Central memory CD8-positive, alpha-beta T cell (primary cell): ENCODE measurements at regions not wholly inside any gene's neighbourhood (a gene's known extent, or its start where the extent isn't known, plus 50 kb on each side); places are given as distances from the start of the nearest gene placed in this dataset.

Experiments used
- ATAC-seq: fragments of 150-1000 bp; cut with Tn5 transposase; replicated peaks from 2 replicates; pipeline ENCODE4 v1.10.0; 2022; ENCODE audit warnings: mild to moderate bottlenecking, moderate FRiP score, moderate number of reproducible peaks; ENCODE audit not compliant: poor library complexity, severe bottlenecking; ENCODE audit errors: extremely low read depth
- DNase-seq, 2 donors: peaks; one replicate each; pipeline ENCODE4 v3.0.0; 2021; ENCODE audit warnings: low spot score in 2 of 2
- H3K27ac Mint-ChIP-seq: one replicate; pipeline ENCODE4 v1.8.0; 2022; ENCODE audit warnings: low read depth, mild to moderate bottlenecking, moderate library complexity, mixed read lengths
- H3K27me3 Mint-ChIP-seq: one replicate; pipeline ENCODE4 v1.8.0; 2022; ENCODE audit warnings: mixed read lengths
- H3K36me3 Mint-ChIP-seq: one replicate; pipeline ENCODE4 v1.8.0; 2022; ENCODE audit warnings: mild to moderate bottlenecking, moderate library complexity, mixed read lengths; ENCODE audit not compliant: insufficient read depth
- H3K4me1 Mint-ChIP-seq: one replicate; pipeline ENCODE4 v1.8.0; 2022; ENCODE audit warnings: mixed read lengths
- H3K4me3 Mint-ChIP-seq: one replicate; pipeline ENCODE4 v1.8.0; 2022; ENCODE audit warnings: mild to moderate bottlenecking, moderate library complexity, mixed read lengths
- H3K9me3 Mint-ChIP-seq: one replicate; pipeline ENCODE4 v1.8.0; 2022; ENCODE audit warnings: mixed read lengths

- Mint-ChIP-seq H3K9me3 (no peaks in the 10 kb centered on the region), H3K27ac (no peak overlapping the region), H3K36me3 (no peaks in the 10 kb centered on the region), H3K4me1 (no peaks in the 10 kb centered on the region), H3K4me3 (no peak overlapping the region), H3K27me3 (peaks cover 50% of the 10 kb centered on the region)
- DNase-seq (no peak), ATAC-seq (no peak)
These were observed 205.3 kb upstream of the C1orf174 start for GRCh38 chr1:4105300-4105880.

GRCh38 chr1:4106731-4107130 lies 206.7 kb upstream of the C1orf174 start:
- Mint-ChIP-seq H3K27ac (no peak overlapping the region), H3K9me3 (no peaks in the 10 kb centered on the region), H3K36me3 (no peaks in the 10 kb centered on the region), H3K4me1 (no peaks in the 10 kb centered on the region), H3K27me3 (peaks cover 36% of the 10 kb centered on the region), H3K4me3 (no peak overlapping the region)
- ATAC-seq (no peak), DNase-seq (no peak)

GRCh38 chr1:4107291-4107690 lies 207.2 kb upstream of the C1orf174 start:
- DNase-seq (no peak), ATAC-seq (no peak)
- Mint-ChIP-seq H3K4me1 (no peaks in the 10 kb centered on the region), H3K9me3 (no peaks in the 10 kb centered on the region), H3K27me3 (peaks cover 31% of the 10 kb centered on the region), H3K27ac (no peak overlapping the region), H3K36me3 (no peaks in the 10 kb centered on the region), H3K4me3 (no peak overlapping the region)

- no peak for ATAC-seq
- Mint-ChIP-seq H3K4me1 (no peaks in the 10 kb centered on the region), H3K4me3 (no peak overlapping the region), H3K27me3 (peaks cover 26% of the 10 kb centered on the region), H3K27ac (no peak overlapping the region), H3K36me3 (no peaks in the 10 kb centered on the region), H3K9me3 (no peaks in the 10 kb centered on the region)
- DNase-seq = no peak
These were observed 208.3 kb upstream of the C1orf174 start for GRCh38 chr1:4108331-4108730.

GRCh38 chr1:4108758-4109627 lies 208.9 kb upstream of the C1orf174 start:
- DNase-seq (no peak), ATAC-seq (no peak)
- H3K27ac Mint-ChIP-seq = no peak overlapping the region
- peaks cover 26% of the 10 kb centered on the region for H3K27me3 Mint-ChIP-seq
- H3K4me1 Mint-ChIP-seq = no peaks in the 10 kb centered on the region
- no peaks in the 10 kb centered on the region for H3K36me3 Mint-ChIP-seq
- no peaks in the 10 kb centered on the region for H3K9me3 Mint-ChIP-seq
- no peak overlapping the region for H3K4me3 Mint-ChIP-seq

GRCh38 chr1:4109628-4109940 lies 209.5 kb upstream of the C1orf174 start:
- no peaks in the 10 kb centered on the region for H3K9me3 Mint-ChIP-seq
- no peaks in the 10 kb centered on the region for H3K4me1 Mint-ChIP-seq
- peaks cover 26% of the 10 kb centered on the region for H3K27me3 Mint-ChIP-seq
- DNase-seq = no peak
- H3K36me3 Mint-ChIP-seq = no peaks in the 10 kb centered on the region
- H3K27ac Mint-ChIP-seq = no peak overlapping the region
- no peak for ATAC-seq
- no peak overlapping the region for H3K4me3 Mint-ChIP-seq

- Mint-ChIP-seq H3K36me3 (no peaks in the 10 kb centered on the region), H3K27ac (no peak overlapping the region), H3K4me3 (no peak overlapping the region), H3K4me1 (no peaks in the 10 kb centered on the region), H3K9me3 (no peaks in the 10 kb centered on the region), H3K27me3 (peaks cover 26% of the 10 kb centered on the region)
- ATAC-seq (no peak), DNase-seq (no peak)
These were observed 210.8 kb upstream of the C1orf174 start for GRCh38 chr1:4110888-4111287.

GRCh38 chr1:4113897-4114296 lies 213.8 kb upstream of the C1orf174 start:
- H3K9me3 Mint-ChIP-seq = no peaks in the 10 kb centered on the region

GRCh38 chr1:4115191-4115900 lies 215.3 kb upstream of the C1orf174 start:
- no peak for DNase-seq
- Mint-ChIP-seq H3K36me3 (no peaks in the 10 kb centered on the region), H3K9me3 (no peaks in the 10 kb centered on the region), H3K4me1 (no peaks in the 10 kb centered on the region), H3K27me3 (peaks cover 20% of the 10 kb centered on the region), H3K27ac (no peak overlapping the region), H3K4me3 (no peak overlapping the region)
- ATAC-seq = no peak

More at GRCh38 chr1:4113897-4114296, 213.8 kb upstream of the C1orf174 start:
- H3K4me1 Mint-ChIP-seq = no peaks in the 10 kb centered on the region
- H3K27ac Mint-ChIP-seq = no peak overlapping the region
- ATAC-seq = no peak
- H3K27me3 Mint-ChIP-seq = peaks cover 19% of the 10 kb centered on the region
- no peak for DNase-seq
- no peaks in the 10 kb centered on the region for H3K36me3 Mint-ChIP-seq
- H3K4me3 Mint-ChIP-seq = no peak overlapping the region

- no peak overlapping the region for H3K4me3 Mint-ChIP-seq
- no peak for DNase-seq
- H3K27ac Mint-ChIP-seq = no peak overlapping the region
- no peaks in the 10 kb centered on the region for H3K9me3 Mint-ChIP-seq
- peaks cover 36% of the 10 kb centered on the region for H3K27me3 Mint-ChIP-seq
- no peaks in the 10 kb centered on the region for H3K36me3 Mint-ChIP-seq
- no peaks in the 10 kb centered on the region for H3K4me1 Mint-ChIP-seq
- no peak for ATAC-seq
These were observed 217.1 kb upstream of the C1orf174 start for GRCh38 chr1:4117196-4117595.

GRCh38 chr1:4118746-4119515 lies 218.9 kb upstream of the C1orf174 start:
- Mint-ChIP-seq H3K27me3 (peaks cover 36% of the 10 kb centered on the region), H3K4me3 (no peak overlapping the region), H3K4me1 (no peaks in the 10 kb centered on the region), H3K27ac (no peak overlapping the region), H3K36me3 (no peaks in the 10 kb centered on the region), H3K9me3 (no peaks in the 10 kb centered on the region)
- ATAC-seq (no peak), DNase-seq (no peak)

- no peak for ATAC-seq
These were observed 219.6 kb upstream of the C1orf174 start for GRCh38 chr1:4119516-4120220.

More at GRCh38 chr1:4119516-4120220, 219.6 kb upstream of the C1orf174 start:
- no peaks in the 10 kb centered on the region for H3K4me1 Mint-ChIP-seq
- peaks cover 2% of the 10 kb centered on the region for H3K36me3 Mint-ChIP-seq
- no peak overlapping the region for H3K27ac Mint-ChIP-seq
- H3K9me3 Mint-ChIP-seq = no peaks in the 10 kb centered on the region
- no peak overlapping the region for H3K4me3 Mint-ChIP-seq
- H3K27me3 Mint-ChIP-seq = peaks cover 36% of the 10 kb centered on the region
- DNase-seq = no peak
